IMR-90 (cell line): ENCODE measurements at regions not wholly inside any gene's neighbourhood (a gene's known extent, or its start where the extent isn't known, plus 50 kb on each side); places are given as distances from the start of the nearest gene placed in this dataset.

Experiments used
- ATAC-seq: fragments of 200-7000 bp; cut with Tn5 transposase; 2 replicates; pipeline ENCODE4 v1.9.1; 2020; ENCODE audit warnings: low read depth, mild to moderate bottlenecking, moderate library complexity
- BruUV-seq: library from RNA; stranded (reverse); fragments of 400-500 nt; replicated peaks from 2 replicates; lab custom pipeline; 2021; lab: Mats Ljungman, UMichigan
- CTCF ChIA-PET: fragments of 300-600 bp; formaldehyde crosslinking; extraction: SDS; loops from one replicate; lab custom pipeline; 2021; ENCODE audit warnings: antibody characterized with exemption; lab: Yijun Ruan, JAX
- POLR2A ChIA-PET: fragments of 300-600 bp; sonication (Branson Sonifier 250); formaldehyde crosslinking; loops from one replicate; lab custom pipeline; 2022; ENCODE audit warnings: antibody characterized with exemption; ENCODE audit not compliant: unreplicated experiment; lab: Charles Lee
- DNase-seq: peaks from one replicate; pipeline ENCODE4 v3.0.0; 2013
- H2AFZ ChIP-seq: replicated peaks from 2 replicates; pipeline ENCODE3; 2013; ENCODE audit warnings: low read length, mild to moderate bottlenecking; ENCODE audit not compliant: poor library complexity
- H2AK5ac ChIP-seq: 2 replicates; pipeline ENCODE4 v1.6.1; 2013; ENCODE audit warnings: low read depth, low read length, inconsistent platforms
- H2AK9ac ChIP-seq: replicated peaks from 2 replicates; pipeline ENCODE3; 2013; ENCODE audit warnings: mild to moderate bottlenecking, low read depth, low read length, moderate library complexity; ENCODE audit not compliant: poor library complexity
- H2BK120ac ChIP-seq: 2 replicates; pipeline ENCODE4 v1.6.1; 2013; ENCODE audit warnings: low read depth, low read length, inconsistent platforms
- H2BK15ac ChIP-seq: 3 replicates; pipeline ENCODE4 v1.6.1; 2013; ENCODE audit warnings: low read depth, low read length, inconsistent platforms
- H2BK20ac ChIP-seq: 2 replicates; pipeline ENCODE4 v1.6.1; 2013; ENCODE audit warnings: low read depth, mild to moderate bottlenecking, inconsistent platforms, low read length, moderate library complexity
- H2BK5ac ChIP-seq: 2 replicates; pipeline ENCODE4 v1.6.1; 2013; ENCODE audit warnings: mild to moderate bottlenecking, low read depth, low read length, inconsistent platforms; ENCODE audit not compliant: poor library complexity, severe bottlenecking
- H3K14ac ChIP-seq: replicated peaks from 2 replicates; pipeline ENCODE4 v1.6.1; 2013; ENCODE audit warnings: low read depth, low read length, inconsistent platforms
- H3K18ac ChIP-seq: 2 replicates; pipeline ENCODE4 v1.6.1; 2013; ENCODE audit warnings: low read depth, low read length, control low read depth
- H3K23ac ChIP-seq: 2 replicates; pipeline ENCODE4 v1.6.1; 2013; ENCODE audit warnings: low read depth, low read length, inconsistent platforms
- H3K27ac ChIP-seq: 2 replicates; pipeline ENCODE4 v1.5.1; 2013; ENCODE audit warnings: mild to moderate bottlenecking, control low read depth, low read length; ENCODE audit not compliant: insufficient read depth
- H3K27me3 ChIP-seq: 2 replicates; pipeline ENCODE4 v1.6.1; 2013; ENCODE audit warnings: low read length; ENCODE audit not compliant: control insufficient read depth, insufficient read depth
- H3K36me3 ChIP-seq: 2 replicates; pipeline ENCODE4 v1.6.1; 2013; ENCODE audit warnings: low read length, mixed read lengths; ENCODE audit not compliant: control insufficient read depth, insufficient read depth
- H3K4ac ChIP-seq: 2 replicates; pipeline ENCODE4 v1.6.1; 2013; ENCODE audit warnings: low read depth, low read length, inconsistent platforms
- H3K4me1 ChIP-seq: 2 replicates; pipeline ENCODE4 v1.6.1; 2013; ENCODE audit warnings: low read length, mixed read lengths; ENCODE audit not compliant: control insufficient read depth, insufficient read depth
- H3K4me2 ChIP-seq: 2 replicates; pipeline ENCODE4 v1.6.1; 2013; ENCODE audit warnings: low read depth, mild to moderate bottlenecking, control low read depth, low read length, moderate library complexity
- H3K4me3 ChIP-seq: 2 replicates; pipeline ENCODE4 v1.5.1; 2013; ENCODE audit warnings: low read depth, mild to moderate bottlenecking, control low read depth, low read length, moderate library complexity; ENCODE audit not compliant: insufficient read depth
- H3K56ac ChIP-seq: 2 replicates; pipeline ENCODE4 v1.6.1; 2013; ENCODE audit warnings: low read length, inconsistent platforms; ENCODE audit not compliant: insufficient read depth; ENCODE audit errors: extremely low read depth
- H3K79me1 ChIP-seq, 2 experiments: 2 replicates each; pipeline ENCODE4 v1.6.1; 2013; ENCODE audit warnings: low read length in 2 of 2, inconsistent platforms in 1 of 2, low read depth in 1 of 2
- H3K9ac ChIP-seq: 2 replicates; pipeline ENCODE4 v1.6.1; 2013; ENCODE audit warnings: low read depth, low read length, control low read depth
- H3K9me1 ChIP-seq: 2 replicates; pipeline ENCODE4 v1.6.1; 2013; ENCODE audit warnings: low read length, inconsistent platforms; ENCODE audit not compliant: insufficient read depth
- H3K9me3 ChIP-seq: 2 replicates; pipeline ENCODE4 v1.6.1; 2013; ENCODE audit warnings: low read length; ENCODE audit not compliant: control insufficient read depth, insufficient read depth
- H4K20me1 ChIP-seq: 2 replicates; pipeline ENCODE4 v1.6.1; 2013; ENCODE audit warnings: low read length, inconsistent platforms; ENCODE audit not compliant: insufficient read depth
- H4K5ac ChIP-seq: 2 replicates; pipeline ENCODE4 v1.6.1; 2013; ENCODE audit warnings: mild to moderate bottlenecking, low read depth, low read length, control low read depth
- H4K8ac ChIP-seq, 2 experiments: 2 replicates each; pipeline ENCODE4 v1.6.1; 2013; ENCODE audit warnings: low read depth in 2 of 2, low read length in 2 of 2, control low read depth in 1 of 2, inconsistent platforms in 1 of 2
- H4K91ac ChIP-seq: 2 replicates; pipeline ENCODE4 v1.6.1; 2013; ENCODE audit warnings: low read depth, low read length, inconsistent platforms; ENCODE audit not compliant: insufficient read depth
- CEBPB ChIP-seq: IDR thresholded peaks from 2 replicates; pipeline ENCODE4 v1.6.1; 2012; ENCODE audit warnings: low read depth, low read length, improper control_type of control experiment
- CHD1 ChIP-seq: IDR thresholded peaks from 2 replicates; pipeline ENCODE4 v1.6.1; 2012; ENCODE audit warnings: low read depth, low read length, improper control_type of control experiment
- dilution Hi-C: fragments of 300-500 bp; cut with HindIII; formaldehyde crosslinking; loops from one replicate; pipeline ENCODE4 v1.14.3; 2018; ENCODE audit warnings: low sequenced_read_pairs; ENCODE audit not compliant: unreplicated experiment
- in situ Hi-C: fragments of 300-500 bp; cut with MboI; formaldehyde crosslinking; loops from 3 replicates; pipeline ENCODE4 v1.14.3; 2019; ENCODE audit warnings: low sequenced_read_pairs, inconsistent platforms, mixed read lengths
- intact Hi-C: fragments of 100-400 bp; cut with micrococcal nuclease; formaldehyde crosslinking; loops from 2 replicates; pipeline ENCODE4 v1.10.0; 2022

DNA sequence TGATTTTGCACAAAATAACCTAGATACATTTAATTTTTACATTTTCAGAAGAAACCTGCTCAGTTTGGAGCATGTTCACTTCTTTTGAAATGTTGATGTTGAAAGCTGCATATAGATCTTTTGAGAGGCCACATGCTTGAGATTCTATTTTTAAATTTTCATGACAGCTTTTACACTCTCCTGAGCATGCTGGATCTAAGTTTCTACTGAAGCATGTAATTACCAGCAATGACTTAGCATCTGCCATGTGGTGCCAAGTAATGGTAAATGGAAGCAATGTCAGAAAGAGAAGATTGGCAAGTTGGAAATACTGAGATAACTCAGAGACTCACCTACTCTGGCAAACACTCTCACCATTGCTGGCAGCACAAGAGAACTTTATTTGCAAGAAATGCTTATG lies 310.6 kb downstream of the NSUN3 start:
- BruUV-seq = no TSS peak
- Histone ChIP-seq H4K8ac (no peak overlapping the region), H3K9me3 (no peaks in the 10 kb centered on the region), H3K23ac (no peak overlapping the region), H3K56ac (no peak overlapping the region), H3K14ac (no peak overlapping the region), H2BK20ac (no peak overlapping the region), H3K9me1 (no peaks in the 10 kb centered on the region), H3K79me1 (no peaks in the 10 kb centered on the region), H2AK5ac (no peak overlapping the region), H3K18ac (no peak overlapping the region), H3K9ac (no peak overlapping the region), H3K4me2 (no peak overlapping the region), H3K4me3 (no peak overlapping the region), H3K4ac (no peak overlapping the region), H2AFZ (no peak overlapping the region), H3K27ac (no peak overlapping the region), H2AK9ac (no peak overlapping the region), H2BK120ac (no peak overlapping the region), H4K5ac (no peak overlapping the region), H3K27me3 (no peaks in the 10 kb centered on the region; the same call in 1 of the 2 replicates), H3K36me3 (no peaks in the 10 kb centered on the region), H4K20me1 (no peaks in the 10 kb centered on the region), H3K4me1 (no peaks in the 10 kb centered on the region), H2BK5ac (no peak overlapping the region), H4K91ac (no peak overlapping the region), H2BK15ac (no peak overlapping the region)
- intact Hi-C loops (no loop called here), dilution Hi-C loops (no loop called here), in situ Hi-C loops (no loop called here)
- ATAC-seq (no peak), DNase-seq (no peak)
- ChIA-PET POLR2A (interaction anchor here (0.6 kb wide), 1 partner anchor 74 kb away, joined by 5 read pairs; no protein-coding TSS in a partner anchor), CTCF (no interaction called here)
- TF ChIP-seq CEBPB = no peak
- no peak for TF ChIP-seq CHD1
